GM18868 (cell line): ENCODE measurements at regions not wholly inside any gene's neighbourhood (a gene's known extent, or its start where the extent isn't known, plus 50 kb on each side); places are given as distances from the start of the nearest gene placed in this dataset.
"Not testable (repeated sequence)": the region's sequence is repeated elsewhere in the genome, so short reads cannot be mapped to it uniquely, and the experiment has no call there.

Experiments
- ATAC-seq: cut with Tn5 transposase; IDR thresholded peaks from one replicate; pipeline ENCODE4 v1.9.1; 2021; ENCODE audit warnings: mild to moderate bottlenecking, moderate library complexity; ENCODE audit not compliant: unreplicated experiment

- ATAC-seq, result not testable (repeated sequence)
These were observed 1524.4 kb downstream of the RPIA start for GRCh38 chr2:90215880-90216279.

DNA sequence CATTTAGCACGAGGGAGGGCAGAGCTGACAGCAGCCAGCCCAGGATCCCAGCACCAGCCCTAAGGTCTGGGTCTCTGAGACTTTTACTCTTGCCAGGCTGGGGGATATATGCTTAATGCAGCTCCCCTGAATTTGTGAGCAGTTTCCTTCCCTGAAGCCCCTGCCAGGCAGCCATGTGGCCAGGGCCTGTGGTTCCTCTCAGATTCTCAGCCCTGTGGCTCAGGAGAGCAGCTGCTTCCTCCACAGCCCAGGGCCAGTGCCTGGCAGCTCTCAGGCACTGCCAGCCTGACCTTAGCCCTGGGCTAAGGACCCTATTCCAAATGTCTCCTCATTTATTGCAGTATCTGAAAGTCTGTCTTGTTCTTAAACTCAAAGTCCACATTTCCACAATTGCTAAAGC, 1525.3 kb downstream of the RPIA start:
- ATAC-seq, result not testable (repeated sequence)

DNA sequence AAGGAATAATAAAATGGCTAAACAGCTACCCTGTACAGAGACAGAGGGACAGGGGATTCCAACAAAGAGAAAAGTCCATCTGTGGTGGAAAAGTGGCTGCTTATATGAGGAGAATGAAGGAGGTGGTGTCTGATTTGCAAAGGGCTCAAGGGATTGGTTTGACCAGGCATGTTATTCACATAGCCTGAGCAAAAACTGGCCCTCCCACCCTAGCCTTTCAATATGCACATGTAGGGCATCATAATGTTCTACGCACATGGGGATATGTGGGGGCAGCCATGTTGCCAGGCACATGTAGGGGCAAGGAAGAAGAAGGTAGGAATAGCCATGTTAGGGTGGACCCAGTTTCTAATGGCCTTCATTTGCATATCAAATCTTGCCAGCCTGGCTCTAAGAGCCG, 1527.1 kb downstream of the RPIA start:
- ATAC-seq, result not testable (repeated sequence)

DNA sequence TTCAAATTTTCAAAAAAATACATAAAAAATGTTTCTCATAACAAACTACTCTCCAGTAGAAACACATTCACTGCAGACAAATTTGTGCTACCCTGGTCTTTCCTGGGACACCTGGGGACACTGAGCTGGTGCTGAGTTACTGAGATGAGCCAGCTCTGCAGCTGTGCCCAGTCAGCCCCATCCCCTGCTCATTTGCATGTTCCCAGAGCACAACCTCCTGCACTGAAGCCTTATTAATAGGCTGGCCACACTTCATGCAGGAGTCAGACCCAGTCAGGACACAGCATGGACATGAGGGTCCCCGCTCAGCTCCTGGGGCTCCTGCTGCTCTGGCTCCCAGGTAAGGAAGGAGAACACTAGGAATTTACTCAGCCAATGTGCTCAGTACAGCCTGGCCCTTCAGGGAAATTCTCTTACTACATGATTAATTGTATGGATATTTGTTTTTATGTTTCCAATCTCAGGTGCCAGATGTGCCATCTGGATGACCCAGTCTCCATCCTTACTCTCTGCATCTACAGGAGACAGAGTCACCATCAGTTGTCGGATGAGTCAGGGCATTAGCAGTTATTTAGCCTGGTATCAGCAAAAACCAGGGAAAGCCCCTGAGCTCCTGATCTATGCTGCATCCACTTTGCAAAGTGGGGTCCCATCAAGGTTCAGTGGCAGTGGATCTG, 1529.3 kb downstream of the RPIA start:
- ATAC-seq, result not testable (repeated sequence)

GRCh38 chr2:90221300-90221651, 1529.8 kb downstream of the RPIA start:
- ATAC-seq, result no peak

DNA sequence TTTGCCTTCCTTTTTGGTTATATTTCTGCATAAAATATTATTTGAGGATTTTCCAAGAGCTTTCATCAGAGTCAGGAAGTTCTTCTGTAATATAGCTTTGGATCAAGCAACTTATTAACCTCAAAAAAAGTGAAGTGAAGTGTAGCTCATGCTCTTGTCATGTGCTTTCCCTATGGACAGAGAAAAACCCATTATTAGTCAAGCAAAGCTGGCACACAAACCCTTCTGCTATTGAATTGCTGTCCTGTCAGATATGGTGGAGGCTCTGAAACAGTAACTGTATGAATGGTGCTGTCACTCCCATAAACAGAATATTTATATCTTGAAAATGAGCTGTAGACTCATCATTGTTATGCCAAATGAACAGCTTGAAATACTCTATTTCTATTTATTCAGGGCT, 1533.3 kb downstream of the RPIA start:
- not testable (repeated sequence) for ATAC-seq

DNA sequence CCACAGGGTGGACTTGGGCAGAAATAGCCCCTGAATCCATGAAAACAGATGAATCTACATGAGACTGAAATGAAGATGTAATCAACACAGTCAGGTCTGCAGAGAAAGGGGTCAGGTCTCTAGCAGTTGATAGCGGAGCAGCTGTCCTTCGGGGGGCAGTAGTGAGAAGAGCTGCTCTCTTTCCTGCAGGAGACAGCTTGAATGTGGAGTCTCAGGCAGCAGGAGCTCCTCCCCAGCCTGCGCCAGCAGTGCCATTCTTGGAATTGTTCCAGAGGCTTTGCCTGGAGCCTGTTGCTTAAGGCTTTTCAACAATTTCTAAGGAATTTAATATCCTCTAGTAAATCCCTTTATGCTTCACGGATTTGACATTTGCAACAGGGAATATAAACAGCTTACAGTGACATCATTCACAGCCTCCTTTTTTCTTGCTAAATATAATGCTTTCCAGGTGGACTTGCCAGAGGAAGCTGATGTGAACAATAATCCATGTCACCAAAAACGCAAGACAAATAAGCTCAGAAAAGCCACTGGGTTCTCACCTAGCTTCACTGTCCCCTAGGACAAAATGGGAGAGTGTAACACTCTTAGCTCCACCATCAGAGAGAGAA, 1535.1 kb downstream of the RPIA start:
- not testable (repeated sequence) for ATAC-seq

- ATAC-seq, result not testable (repeated sequence)
These were observed 1539.7 kb downstream of the RPIA start for GRCh38 chr2:90231199-90231598.

DNA sequence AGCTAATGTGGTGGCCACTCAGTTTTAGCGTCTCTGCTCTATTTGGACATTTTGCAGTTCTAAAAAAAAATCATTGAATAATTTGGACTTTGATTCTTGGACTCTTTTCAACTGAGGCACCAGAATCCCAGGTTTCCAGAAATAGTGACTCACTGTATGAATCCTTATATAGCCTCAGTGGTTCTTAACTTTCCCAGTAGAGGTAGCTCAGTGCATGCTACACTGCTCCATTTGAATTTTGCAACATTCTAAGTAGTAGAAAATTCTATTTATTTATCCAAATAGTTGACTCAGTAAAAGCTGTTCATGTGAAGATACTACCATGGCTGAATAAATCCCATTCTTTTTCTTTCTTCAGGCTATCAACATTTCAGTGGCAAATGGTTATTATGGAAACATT, 1544.0 kb downstream of the RPIA start:
- ATAC-seq, result not testable (repeated sequence)

GRCh38 chr2:90237923-90238361, 1546.5 kb downstream of the RPIA start:
- ATAC-seq, result not testable (repeated sequence)

DNA sequence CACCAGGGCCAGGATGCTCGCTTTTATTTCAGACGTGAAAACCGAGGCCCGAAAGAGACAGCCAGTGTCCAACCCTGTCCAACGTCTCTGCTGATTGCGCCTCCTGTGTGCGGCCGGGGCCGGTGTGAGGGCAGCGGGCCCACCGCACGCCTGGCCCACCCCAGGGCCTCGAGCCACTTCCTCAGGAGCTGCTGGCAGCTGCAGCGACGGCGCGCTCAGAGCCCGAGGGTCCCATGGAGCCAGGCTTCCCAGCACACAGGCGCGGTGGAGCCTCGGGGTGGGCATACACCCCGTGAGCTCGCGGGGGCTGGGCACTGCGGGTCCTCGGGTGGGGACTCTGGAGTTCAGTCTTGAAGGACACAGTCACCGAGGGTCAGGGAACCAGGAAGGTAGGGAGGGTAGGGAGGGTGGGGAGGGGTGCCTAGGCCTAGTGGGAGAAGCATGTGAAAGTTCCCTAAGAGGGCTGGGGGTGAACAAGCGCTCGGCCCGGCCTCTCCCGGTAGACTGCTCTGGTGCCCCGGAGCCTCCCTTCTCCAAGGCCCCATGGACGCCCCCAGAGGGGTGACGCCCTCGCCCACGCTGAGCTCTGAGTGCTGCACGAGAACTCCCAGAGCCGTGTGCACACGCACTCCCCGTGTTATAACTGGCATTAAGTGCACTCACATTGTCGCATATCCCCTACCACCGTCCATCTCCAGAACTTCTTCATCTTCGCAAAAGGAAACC, 1547.2 kb downstream of the RPIA start:
- ATAC-seq, result not testable (repeated sequence)

- ATAC-seq, result not testable (repeated sequence)
These were observed 1548.3 kb downstream of the RPIA start for GRCh38 chr2:90239769-90240168.

GRCh38 chr2:90244902-90245765, 1553.7 kb downstream of the RPIA start:
- not testable (repeated sequence) for ATAC-seq

- ATAC-seq, result not testable (repeated sequence)
These were observed 1556.9 kb downstream of the RPIA start for GRCh38 chr2:90248400-90248799.

GRCh38 chr2:90250350-90250749, 1558.9 kb downstream of the RPIA start:
- ATAC-seq, result not testable (repeated sequence)

DNA sequence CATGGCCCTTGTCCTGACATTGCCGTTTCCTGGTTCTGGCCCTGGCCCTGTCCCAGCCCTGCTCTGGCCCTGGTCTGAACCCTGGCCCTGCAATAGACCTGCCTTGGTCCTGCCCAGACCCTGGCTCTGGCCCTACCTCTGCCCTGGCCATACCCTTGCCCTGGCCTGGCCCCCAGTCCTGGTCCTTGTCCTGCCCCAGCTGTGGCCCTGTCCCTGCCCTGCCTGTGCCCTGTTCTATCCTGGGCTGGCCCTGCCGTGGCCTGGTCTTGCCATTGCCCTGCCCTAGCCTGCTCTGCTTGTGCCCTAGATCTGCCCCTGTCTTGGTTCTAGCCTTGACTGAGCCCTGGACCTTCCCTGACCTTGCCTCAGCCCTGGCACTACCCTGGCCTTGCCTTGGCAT, 1560.1 kb downstream of the RPIA start:
- not testable (repeated sequence) for ATAC-seq

DNA sequence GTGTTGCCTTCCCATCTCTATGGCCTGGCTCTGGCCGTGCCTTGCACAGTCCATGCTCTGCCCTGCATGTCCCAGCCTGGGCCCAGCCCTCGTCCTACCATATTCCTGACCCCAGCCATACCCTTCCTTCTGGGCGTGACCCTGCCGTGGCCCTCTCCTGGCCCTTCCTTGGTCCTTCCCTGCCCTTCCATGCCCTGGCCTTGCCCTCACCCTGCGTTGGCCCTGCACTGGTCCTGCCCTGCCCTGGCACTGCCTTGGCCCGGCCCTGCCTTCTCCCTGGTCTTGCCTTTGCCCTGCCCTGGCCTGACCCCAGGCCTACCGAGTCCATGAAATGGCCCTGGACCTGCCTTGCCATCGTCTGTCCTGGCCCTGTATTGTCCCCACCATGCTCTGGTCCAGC, 1561.8 kb downstream of the RPIA start:
- ATAC-seq, result not testable (repeated sequence)

DNA sequence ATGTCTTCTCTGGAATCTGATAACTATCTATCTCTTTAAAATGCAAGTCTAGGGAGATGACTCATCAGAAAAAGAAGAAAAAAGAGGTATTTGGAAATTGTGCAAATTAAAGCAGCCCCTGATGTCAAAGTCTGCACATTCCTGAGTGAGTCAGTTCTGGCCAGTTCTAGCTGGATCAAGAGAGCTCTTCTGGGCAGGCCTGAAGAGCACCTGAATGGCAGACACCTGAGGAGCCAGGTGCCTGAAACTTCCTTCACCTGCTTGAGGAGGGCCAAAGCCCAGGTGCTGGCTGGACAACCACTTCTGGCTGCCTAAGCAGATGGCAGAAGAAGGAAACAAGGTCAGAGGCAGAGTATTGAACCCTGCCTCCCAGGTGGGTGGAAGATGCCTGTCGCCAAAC, 1575.4 kb downstream of the RPIA start:
- not testable (repeated sequence) for ATAC-seq

DNA sequence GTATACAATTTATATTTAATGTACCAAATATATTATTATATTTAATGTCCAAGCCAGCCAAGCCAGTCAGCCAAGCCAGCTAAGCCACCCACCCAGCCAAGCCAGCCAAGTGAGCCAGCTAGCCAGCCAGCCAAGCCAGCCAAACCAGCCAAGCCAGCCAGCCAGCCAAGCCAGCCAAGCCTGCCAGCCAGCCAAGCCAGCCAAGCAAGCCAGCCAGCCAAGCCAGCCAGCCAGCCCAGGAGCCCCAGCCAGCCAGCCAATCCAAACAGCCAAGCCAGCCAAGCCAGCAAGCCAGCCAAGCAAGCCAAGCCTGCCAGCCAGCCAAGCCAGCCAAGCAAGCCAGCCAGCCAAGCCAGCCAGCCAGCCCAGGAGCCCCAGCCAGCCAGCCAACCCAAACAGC, 1596.3 kb downstream of the RPIA start:
- not testable (repeated sequence) for ATAC-seq

DNA sequence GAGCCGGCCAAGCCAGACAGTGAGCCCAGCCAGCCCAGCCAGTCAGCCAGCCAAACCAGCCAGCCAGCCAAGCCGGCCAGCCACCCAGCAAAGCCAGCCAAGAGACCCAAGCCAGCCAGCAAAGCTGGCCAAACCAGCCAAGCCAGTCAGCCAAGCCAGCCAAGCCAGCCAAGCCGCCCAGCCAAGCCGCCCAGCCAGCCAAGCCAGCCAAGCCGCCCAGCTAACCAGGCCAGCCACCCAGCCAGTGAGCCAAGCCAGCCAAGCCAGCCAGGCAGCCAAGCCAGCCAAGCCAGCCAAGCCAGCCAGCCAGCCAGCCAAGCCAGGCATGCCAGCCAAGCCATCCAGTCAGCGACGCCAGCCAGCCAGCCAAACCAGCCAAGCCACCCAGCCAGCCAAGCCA, 1596.9 kb downstream of the RPIA start:
- not testable (repeated sequence) for ATAC-seq
